Stimulated activated CD4-positive, alpha-beta T cell treated with anti-CD3 and anti-CD28 coated beads, Interleukin-4, amount 100 ng/mL, for 1 hour (primary cell): ENCODE measurements at regions not wholly inside any gene's neighbourhood (a gene's known extent, or its start where the extent isn't known, plus 50 kb on each side); places are given as distances from the start of the nearest gene placed in this dataset.
A peak's percentile ranks its signal among the peaks of the same experiment; 100 is the strongest.

ENCODE experiments used
- DNase-seq: peaks from one replicate; pipeline ENCODE4 v3.0.0-alpha.2; 2020

- no peak for DNase-seq
These were observed 186.0 kb downstream of the PSMG1 start for GRCh38 chr21:38997051-38997842.

GRCh38 chr21:38996355-38996754 is 186.9 kb downstream of the PSMG1 start:
- no peak for DNase-seq

- DNase-seq, result no peak
These were observed 187.5 kb downstream of the PSMG1 start for GRCh38 chr21:38995731-38996130.

GRCh38 chr21:38995071-38995669 is 188.1 kb downstream of the PSMG1 start:
- DNase-seq, result no peak

GRCh38 chr21:38994042-38994441 is 188.3 kb downstream of the ETS2 start:
- DNase-seq, result no peak

GRCh38 chr21:38993561-38993960 is 187.8 kb downstream of the ETS2 start:
- no peak for DNase-seq

- DNase-seq, result no peak
These were observed 187.0 kb downstream of the ETS2 start for GRCh38 chr21:38992737-38993136.

- DNase-seq, result no peak
These were observed 184.7 kb downstream of the ETS2 start for GRCh38 chr21:38990424-38990794.

- DNase-seq, result no peak
These were observed 184.2 kb downstream of the ETS2 start for GRCh38 chr21:38989745-38990423.

GRCh38 chr21:38989379-38989744 is 183.6 kb downstream of the ETS2 start:
- DNase-seq, result no peak

- DNase-seq, result no peak
These were observed 183.0 kb downstream of the ETS2 start for GRCh38 chr21:38988509-38989378.

- no peak for DNase-seq
These were observed 182.1 kb downstream of the ETS2 start for GRCh38 chr21:38987633-38988508.

- DNase-seq, result no peak
These were observed 181.3 kb downstream of the ETS2 start for GRCh38 chr21:38986806-38987632.

GRCh38 chr21:38986406-38986805 is 180.7 kb downstream of the ETS2 start:
- no peak for DNase-seq

GRCh38 chr21:38985568-38986378 is 180.0 kb downstream of the ETS2 start:
- peak; percentile 55 for DNase-seq

- DNase-seq, result no peak
These were observed 179.3 kb downstream of the ETS2 start for GRCh38 chr21:38984982-38985567.

GRCh38 chr21:38984568-38984967 is 178.8 kb downstream of the ETS2 start:
- DNase-seq, result no peak

GRCh38 chr21:38983560-38983959 is 177.8 kb downstream of the ETS2 start:
- no peak for DNase-seq

- no peak for DNase-seq
These were observed 177.1 kb downstream of the ETS2 start for GRCh38 chr21:38982804-38983203.

GRCh38 chr21:38982096-38982495 is 176.4 kb downstream of the ETS2 start:
- no peak for DNase-seq
